HL-60 (cell line): ENCODE measurements at regions not wholly inside any gene's neighbourhood (a gene's known extent, or its start where the extent isn't known, plus 50 kb on each side); places are given as distances from the start of the nearest gene placed in this dataset.

Source experiments
- GABPA ChIP-seq: IDR thresholded peaks from 2 replicates; pipeline ENCODE4 v1.6.1; 2012; ENCODE audit warnings: low read depth
- TF ChIP-seq, protein P1 (sequence below): IDR thresholded peaks from 2 replicates; pipeline ENCODE4 v1.6.1; 2012; ENCODE audit warnings: low read depth; ENCODE audit not compliant: insufficient replicate concordance
- TF ChIP-seq, protein P2 (sequence below): IDR thresholded peaks from one replicate; pipeline ENCODE4 v1.5.1; 2011; ENCODE audit warnings: low read length, control low read depth, inconsistent platforms; ENCODE audit not compliant: insufficient read depth

DNA sequence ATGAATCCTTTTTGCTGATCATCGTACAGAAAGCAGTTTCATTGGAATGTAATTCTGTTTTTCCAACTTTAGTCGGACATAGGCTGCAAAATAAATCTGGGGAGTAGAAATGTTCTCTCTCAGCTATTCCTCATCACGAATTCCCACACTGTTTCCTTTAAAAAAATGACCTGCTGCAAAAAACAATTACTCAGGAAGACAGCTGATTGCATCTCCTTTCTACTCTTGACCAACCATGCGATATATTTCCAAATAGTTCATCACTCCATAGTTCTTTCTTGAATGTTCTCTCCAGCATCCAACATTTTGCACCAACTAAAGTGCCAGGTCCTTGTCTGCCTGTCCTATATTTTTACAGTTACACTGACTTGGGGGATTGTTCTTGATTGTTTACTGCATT is 96.4 kb downstream of the S1PR1 start:
- TF ChIP-seq, protein P1, sequence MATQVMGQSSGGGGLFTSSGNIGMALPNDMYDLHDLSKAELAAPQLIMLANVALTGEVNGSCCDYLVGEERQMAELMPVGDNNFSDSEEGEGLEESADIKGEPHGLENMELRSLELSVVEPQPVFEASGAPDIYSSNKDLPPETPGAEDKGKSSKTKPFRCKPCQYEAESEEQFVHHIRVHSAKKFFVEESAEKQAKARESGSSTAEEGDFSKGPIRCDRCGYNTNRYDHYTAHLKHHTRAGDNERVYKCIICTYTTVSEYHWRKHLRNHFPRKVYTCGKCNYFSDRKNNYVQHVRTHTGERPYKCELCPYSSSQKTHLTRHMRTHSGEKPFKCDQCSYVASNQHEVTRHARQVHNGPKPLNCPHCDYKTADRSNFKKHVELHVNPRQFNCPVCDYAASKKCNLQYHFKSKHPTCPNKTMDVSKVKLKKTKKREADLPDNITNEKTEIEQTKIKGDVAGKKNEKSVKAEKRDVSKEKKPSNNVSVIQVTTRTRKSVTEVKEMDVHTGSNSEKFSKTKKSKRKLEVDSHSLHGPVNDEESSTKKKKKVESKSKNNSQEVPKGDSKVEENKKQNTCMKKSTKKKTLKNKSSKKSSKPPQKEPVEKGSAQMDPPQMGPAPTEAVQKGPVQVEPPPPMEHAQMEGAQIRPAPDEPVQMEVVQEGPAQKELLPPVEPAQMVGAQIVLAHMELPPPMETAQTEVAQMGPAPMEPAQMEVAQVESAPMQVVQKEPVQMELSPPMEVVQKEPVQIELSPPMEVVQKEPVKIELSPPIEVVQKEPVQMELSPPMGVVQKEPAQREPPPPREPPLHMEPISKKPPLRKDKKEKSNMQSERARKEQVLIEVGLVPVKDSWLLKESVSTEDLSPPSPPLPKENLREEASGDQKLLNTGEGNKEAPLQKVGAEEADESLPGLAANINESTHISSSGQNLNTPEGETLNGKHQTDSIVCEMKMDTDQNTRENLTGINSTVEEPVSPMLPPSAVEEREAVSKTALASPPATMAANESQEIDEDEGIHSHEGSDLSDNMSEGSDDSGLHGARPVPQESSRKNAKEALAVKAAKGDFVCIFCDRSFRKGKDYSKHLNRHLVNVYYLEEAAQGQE: no peak
- TF ChIP-seq GABPA: no peak
- TF ChIP-seq, protein P2, sequence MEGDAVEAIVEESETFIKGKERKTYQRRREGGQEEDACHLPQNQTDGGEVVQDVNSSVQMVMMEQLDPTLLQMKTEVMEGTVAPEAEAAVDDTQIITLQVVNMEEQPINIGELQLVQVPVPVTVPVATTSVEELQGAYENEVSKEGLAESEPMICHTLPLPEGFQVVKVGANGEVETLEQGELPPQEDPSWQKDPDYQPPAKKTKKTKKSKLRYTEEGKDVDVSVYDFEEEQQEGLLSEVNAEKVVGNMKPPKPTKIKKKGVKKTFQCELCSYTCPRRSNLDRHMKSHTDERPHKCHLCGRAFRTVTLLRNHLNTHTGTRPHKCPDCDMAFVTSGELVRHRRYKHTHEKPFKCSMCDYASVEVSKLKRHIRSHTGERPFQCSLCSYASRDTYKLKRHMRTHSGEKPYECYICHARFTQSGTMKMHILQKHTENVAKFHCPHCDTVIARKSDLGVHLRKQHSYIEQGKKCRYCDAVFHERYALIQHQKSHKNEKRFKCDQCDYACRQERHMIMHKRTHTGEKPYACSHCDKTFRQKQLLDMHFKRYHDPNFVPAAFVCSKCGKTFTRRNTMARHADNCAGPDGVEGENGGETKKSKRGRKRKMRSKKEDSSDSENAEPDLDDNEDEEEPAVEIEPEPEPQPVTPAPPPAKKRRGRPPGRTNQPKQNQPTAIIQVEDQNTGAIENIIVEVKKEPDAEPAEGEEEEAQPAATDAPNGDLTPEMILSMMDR: no peak
